BLaER1 treated with 17β-estradiol and CSF1 and Interleukin-3, amounts not matched to agents 10 nM and 100 nM (cell line): ENCODE measurements at regions not wholly inside any gene's neighbourhood (a gene's known extent, or its start where the extent isn't known, plus 50 kb on each side); places are given as distances from the start of the nearest gene placed in this dataset.
"Not testable (repeated sequence)": the region's sequence is repeated elsewhere in the genome, so short reads cannot be mapped to it uniquely, and the experiment has no call there.

Experiments
- H3K27ac ChIP-seq, 11 experiments: shearing (Covaris generic); formaldehyde crosslinking; 2 replicates each; pipeline ENCODE4 v1.8.1; 2022
- H3K27me3 ChIP-seq, 11 experiments: shearing (Covaris generic); formaldehyde crosslinking; 2 replicates each; pipeline ENCODE4 v1.8.1; 2022
- H3K36me3 ChIP-seq, 11 experiments: shearing (Covaris generic); formaldehyde crosslinking; 2 replicates each; pipeline ENCODE4 v1.8.1; 2022
- H3K4me1 ChIP-seq, 10 experiments: shearing (Covaris generic); formaldehyde crosslinking; 2 replicates each; pipeline ENCODE4 v1.8.1; 2022
- H3K4me2 ChIP-seq, 11 experiments: shearing (Covaris generic); formaldehyde crosslinking; 2 replicates each; pipeline ENCODE4 v1.8.1; 2022
- H3K4me3 ChIP-seq, 10 experiments: shearing (Covaris generic); formaldehyde crosslinking; 2 replicates each; pipeline ENCODE4 v1.8.1; 2022
- H3K9ac ChIP-seq, 11 experiments: shearing (Covaris generic); formaldehyde crosslinking; 2 replicates each; pipeline ENCODE4 v1.8.1; 2022
- H3K9me3 ChIP-seq, 11 experiments: shearing (Covaris generic); formaldehyde crosslinking; replicated peaks in 1 of 11; 2 replicates each; pipeline ENCODE4 v1.8.1; 2022
- H4K20me1 ChIP-seq, 11 experiments: shearing (Covaris generic); formaldehyde crosslinking; 2 replicates each; pipeline ENCODE4 v1.8.1; 2022
- Cebpa-rat ChIP-seq, 11 experiments: shearing (Covaris generic); IDR thresholded peaks; 2 replicates each; pipeline ENCODE4 v1.8.1; 2022

DNA sequence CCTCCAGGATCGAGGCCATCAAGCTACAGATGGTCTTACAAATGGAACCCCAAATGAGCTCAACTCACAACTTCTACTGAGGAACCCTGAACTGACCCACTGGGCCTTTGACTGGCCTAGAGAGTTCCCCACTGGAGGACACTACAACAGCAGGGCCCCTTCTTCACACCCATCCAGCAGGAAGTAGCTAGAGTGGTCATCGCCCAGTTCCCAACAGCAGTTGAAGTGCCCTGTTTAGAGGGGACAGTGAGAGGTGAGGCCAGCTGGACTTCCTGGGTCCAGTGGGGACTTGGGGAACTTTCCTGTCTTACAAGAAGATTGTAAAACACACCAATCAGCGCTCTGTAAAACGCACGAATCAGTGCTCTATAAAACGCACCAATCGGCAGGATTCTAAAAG lies 247.9 kb upstream of the BTG1 start:
- no peaks in the 10 kb centered on the region for H3K36me3 ChIP-seq
- peaks cover 0 to 15% (median 5%) of the 10 kb centered on the region in 10 experiments; a peak in 5 of 20 replicates for H3K4me1 ChIP-seq
- no peaks in the 10 kb centered on the region for H4K20me1 ChIP-seq
- H3K9me3 ChIP-seq: peaks cover 42 to 75% (median 58%) of the 10 kb centered on the region in 11 experiments
- no peak overlapping the region for H3K4me2 ChIP-seq
- H3K4me3 ChIP-seq: no peak overlapping the region
- no peak overlapping the region for H3K27ac ChIP-seq
- TF ChIP-seq Cebpa-rat (IDR thresholded peaks at IDR 0.05): no peak
- H3K9ac ChIP-seq: no peak overlapping the region
- no peaks in the 10 kb centered on the region for H3K27me3 ChIP-seq

DNA sequence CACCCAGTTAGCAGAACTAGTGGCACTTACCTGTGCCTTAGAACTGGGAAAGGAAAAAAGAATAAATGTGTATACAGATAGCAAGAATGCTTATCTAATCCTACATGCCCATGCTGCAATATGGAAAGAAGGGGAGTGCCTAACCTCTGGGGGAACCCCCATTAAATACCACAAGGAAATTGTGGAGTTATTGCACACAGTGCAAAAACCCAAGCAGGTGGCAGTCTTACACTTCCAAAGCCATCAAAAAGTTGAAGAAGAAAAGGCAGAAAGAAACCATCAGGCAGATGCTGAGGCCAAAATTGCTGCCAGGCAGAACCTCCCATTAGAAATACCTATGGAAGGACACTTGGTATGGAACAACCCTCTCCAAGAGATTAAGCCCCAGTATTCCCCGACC lies 246.1 kb upstream of the BTG1 start:
- H3K27ac ChIP-seq, H3K9ac ChIP-seq, H3K36me3 ChIP-seq, H4K20me1 ChIP-seq, H3K4me2 ChIP-seq, H3K4me1 ChIP-seq, H3K27me3 ChIP-seq, H3K4me3 ChIP-seq: not testable (repeated sequence)
- H3K9me3 ChIP-seq: peaks cover 47 to 85% (median 62%) of the 10 kb centered on the region in 11 experiments

DNA sequence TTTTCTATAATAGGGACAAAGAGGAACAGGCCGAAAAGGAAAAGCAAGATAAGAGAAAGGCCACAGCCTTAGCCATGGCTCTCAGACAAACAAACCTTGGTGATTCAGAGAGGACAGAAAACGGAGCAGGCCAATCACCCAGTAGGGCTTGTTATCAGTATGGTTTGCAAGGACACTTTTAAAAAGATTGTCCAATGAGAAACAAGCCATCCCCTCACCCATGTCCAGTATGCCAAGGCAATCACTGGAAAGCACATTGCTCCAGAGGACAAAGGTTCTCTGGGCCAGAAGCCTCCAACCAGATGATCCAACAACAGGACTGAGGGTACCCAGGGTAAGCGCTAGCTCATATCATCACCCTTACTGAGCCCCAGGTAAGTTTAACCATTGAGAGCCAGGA lies 243.8 kb upstream of the BTG1 start:
- Histone ChIP-seq H3K27me3 (no peaks in the 10 kb centered on the region), H4K20me1 (no peaks in the 10 kb centered on the region), H3K9me3 (peaks cover 35 to 70% (median 52%) of the 10 kb centered on the region in 11 experiments), H3K4me1 (peaks cover 0 to 5% (median 0%) of the 10 kb centered on the region in 10 experiments; a peak in 1 of 20 replicates), H3K4me2 (no peak overlapping the region), H3K36me3 (no peaks in the 10 kb centered on the region), H3K4me3 (no peak overlapping the region), H3K9ac (no peak overlapping the region), H3K27ac (no peak overlapping the region)
- TF ChIP-seq Cebpa-rat (IDR thresholded peaks at IDR 0.05): no peak

DNA sequence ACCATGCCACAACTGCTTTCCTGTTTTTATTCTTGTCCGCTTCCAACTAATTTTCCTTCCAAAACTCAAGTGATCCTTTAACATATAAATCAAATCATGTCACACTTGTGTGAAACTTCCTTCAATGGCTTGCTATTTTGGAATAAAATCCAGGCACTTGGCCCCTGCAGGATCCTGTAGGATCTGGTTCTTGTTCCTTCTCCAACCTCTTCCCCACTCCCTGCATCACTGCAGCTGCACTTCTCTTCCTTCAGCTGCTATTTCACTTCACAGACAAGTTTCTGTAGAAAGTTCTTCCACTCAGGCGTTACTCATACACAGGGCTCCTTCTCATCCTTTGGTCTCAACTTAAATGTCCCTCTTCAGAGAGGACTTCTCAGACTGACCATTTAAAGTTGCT lies 239.7 kb upstream of the BTG1 start:
- Histone ChIP-seq H3K4me3 (no peak overlapping the region), H3K27ac (no peak overlapping the region), H3K9ac (no peak overlapping the region), H3K27me3 (no peaks in the 10 kb centered on the region), H3K4me1 (peaks cover 0 to 5% (median 0%) of the 10 kb centered on the region in 10 experiments; a peak in 1 of 20 replicates), H3K4me2 (no peak overlapping the region), H4K20me1 (no peaks in the 10 kb centered on the region), H3K9me3 (peaks cover 0 to 29% (median 10%) of the 10 kb centered on the region in 11 experiments; a peak in 10 of 22 replicates), H3K36me3 (no peaks in the 10 kb centered on the region)
- no peak for TF ChIP-seq Cebpa-rat (IDR thresholded peaks at IDR 0.05)

DNA sequence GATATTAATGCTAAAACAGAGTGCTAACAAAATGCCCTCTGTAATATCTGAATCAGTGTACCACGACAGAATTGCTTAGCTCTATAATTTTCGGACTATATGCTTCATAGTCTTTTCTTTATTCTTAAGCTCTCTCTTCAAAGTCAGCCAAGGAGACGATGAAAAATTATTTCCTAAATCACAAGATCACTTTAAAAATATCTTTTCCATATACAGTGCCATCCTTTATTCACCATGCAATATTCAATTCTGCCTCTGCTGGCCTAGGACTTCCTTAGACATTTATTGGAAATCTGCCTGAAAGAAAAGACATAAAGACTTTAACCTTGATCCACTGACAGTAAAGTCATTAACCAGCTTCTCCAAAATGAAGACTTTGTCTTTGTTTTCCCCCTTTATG lies 238.9 kb upstream of the BTG1 start:
- Histone ChIP-seq H3K9me3 (peaks cover 0 to 23% (median 8%) of the 10 kb centered on the region in 11 experiments; a peak in 10 of 22 replicates), H3K4me3 (no peak overlapping the region), H3K27ac (no peak overlapping the region), H3K27me3 (no peaks in the 10 kb centered on the region), H3K4me2 (no peak overlapping the region), H3K36me3 (no peaks in the 10 kb centered on the region), H3K4me1 (peaks cover 0 to 5% (median 0%) of the 10 kb centered on the region in 10 experiments; a peak in 1 of 20 replicates), H3K9ac (no peak overlapping the region), H4K20me1 (no peaks in the 10 kb centered on the region)
- TF ChIP-seq Cebpa-rat (IDR thresholded peaks at IDR 0.05): no peak

DNA sequence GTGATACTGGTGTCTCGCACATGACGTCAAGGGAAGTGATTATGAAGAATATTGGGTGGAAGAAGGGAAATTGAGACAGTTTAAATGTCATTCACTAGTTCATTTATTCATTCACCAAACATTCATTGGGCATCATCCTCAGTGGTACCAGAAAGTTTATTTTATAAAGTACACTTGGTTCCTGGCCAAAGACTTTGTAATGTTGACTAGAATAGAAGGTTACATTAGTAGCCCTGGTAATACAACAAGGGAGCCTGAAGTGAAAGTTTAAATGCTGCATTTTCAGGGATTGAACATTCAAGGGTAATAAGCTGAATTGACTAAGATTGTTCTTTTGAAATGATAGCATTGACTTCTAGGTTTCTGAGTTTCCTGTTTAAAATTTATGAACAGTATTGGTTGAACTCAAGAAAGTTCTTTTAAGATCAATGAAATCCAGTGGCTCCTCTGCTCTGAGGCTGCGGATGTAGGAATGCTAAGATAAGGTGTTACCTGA lies 236.8 kb upstream of the BTG1 start:
- Histone ChIP-seq H3K4me3 (no peak overlapping the region), H3K4me1 (peaks cover 0 to 3% (median 0%) of the 10 kb centered on the region in 10 experiments; a peak in 1 of 20 replicates), H3K27ac (no peak overlapping the region), H3K9me3 (peaks cover 0 to 12% (median 8%) of the 10 kb centered on the region in 11 experiments; a peak in 9 of 22 replicates), H4K20me1 (no peaks in the 10 kb centered on the region), H3K27me3 (no peaks in the 10 kb centered on the region), H3K9ac (no peak overlapping the region), H3K36me3 (no peaks in the 10 kb centered on the region), H3K4me2 (no peak overlapping the region)
- TF ChIP-seq Cebpa-rat (IDR thresholded peaks at IDR 0.05): no peak

DNA sequence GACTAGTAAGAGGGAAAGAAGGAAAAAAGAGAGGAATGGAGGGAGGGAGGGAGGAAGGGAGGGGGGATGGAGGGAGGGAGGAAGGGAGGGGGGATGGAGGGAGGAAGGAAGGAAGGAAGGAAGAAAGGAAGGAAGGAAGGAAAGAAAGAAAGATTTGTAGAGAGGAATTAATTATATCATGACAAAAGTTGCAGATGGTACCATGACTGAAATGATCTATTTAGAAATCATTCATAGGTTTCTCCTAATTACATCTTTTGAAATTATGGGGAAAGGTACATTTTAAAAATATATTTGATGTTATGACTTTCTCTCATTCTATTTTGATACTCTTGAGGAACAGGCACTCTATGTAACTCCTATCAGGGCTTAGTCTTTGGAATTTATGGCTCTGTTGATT lies 236.2 kb upstream of the BTG1 start:
- no peak overlapping the region for H3K4me3 ChIP-seq
- H3K27ac ChIP-seq: no peak overlapping the region
- no peak overlapping the region for H3K9ac ChIP-seq
- no peaks in the 10 kb centered on the region for H3K36me3 ChIP-seq
- no peaks in the 10 kb centered on the region for H4K20me1 ChIP-seq
- no peak for TF ChIP-seq Cebpa-rat (IDR thresholded peaks at IDR 0.05)
- H3K4me2 ChIP-seq: no peak overlapping the region
- no peaks in the 10 kb centered on the region for H3K4me1 ChIP-seq
- H3K27me3 ChIP-seq: no peaks in the 10 kb centered on the region
- peaks cover 0 to 6% (median 4%) of the 10 kb centered on the region in 11 experiments; a peak in 9 of 22 replicates for H3K9me3 ChIP-seq

DNA sequence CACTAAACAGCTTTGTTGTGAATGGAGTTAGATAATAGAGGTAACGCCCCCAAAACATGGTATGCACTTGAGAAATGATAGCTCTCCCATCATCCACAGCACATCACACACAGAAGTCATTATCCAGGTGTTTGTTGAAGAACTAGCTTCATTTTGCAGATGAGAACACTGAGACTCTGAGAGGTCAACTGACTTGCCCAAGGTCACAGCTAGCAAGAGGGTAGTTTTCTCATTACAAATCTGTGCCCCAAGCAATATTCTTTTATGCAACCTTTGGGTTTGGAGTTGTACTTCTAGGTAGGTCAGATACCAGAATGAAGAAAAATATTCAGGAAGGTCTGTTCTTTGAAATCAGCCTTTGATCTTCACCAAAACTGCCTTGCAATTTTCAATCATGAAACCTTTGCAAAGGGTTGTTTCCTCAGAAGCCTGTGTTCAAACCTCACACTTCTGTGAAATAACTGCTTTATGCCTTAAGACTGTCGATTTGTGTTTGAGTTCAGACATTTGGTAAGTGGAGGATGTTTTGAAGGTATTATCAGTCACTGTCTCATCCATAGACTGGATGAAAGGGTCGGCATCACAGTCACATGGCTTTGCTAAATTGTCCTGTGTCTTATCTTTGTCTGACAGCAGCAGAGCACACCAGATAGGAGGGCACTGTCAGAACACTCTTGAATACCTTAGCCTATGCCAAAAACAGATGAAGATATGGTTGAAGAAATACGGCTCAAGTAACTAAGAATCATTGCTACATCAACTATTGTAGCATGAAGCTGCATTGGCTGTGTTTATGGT lies 233.2 kb upstream of the BTG1 start:
- H3K27me3 ChIP-seq: no peaks in the 10 kb centered on the region
- no peak overlapping the region for H3K9ac ChIP-seq
- no peaks in the 10 kb centered on the region for H4K20me1 ChIP-seq
- H3K9me3 ChIP-seq: peaks cover 0 to under 1% (median 0%) of the 10 kb centered on the region in 11 experiments; a peak in 2 of 22 replicates
- H3K4me3 ChIP-seq: no peak overlapping the region
- H3K36me3 ChIP-seq: no peaks in the 10 kb centered on the region
- H3K4me2 ChIP-seq: no peak overlapping the region
- no peaks in the 10 kb centered on the region for H3K4me1 ChIP-seq
- TF ChIP-seq Cebpa-rat (IDR thresholded peaks at IDR 0.05): no peak
- H3K27ac ChIP-seq: no peak overlapping the region

DNA sequence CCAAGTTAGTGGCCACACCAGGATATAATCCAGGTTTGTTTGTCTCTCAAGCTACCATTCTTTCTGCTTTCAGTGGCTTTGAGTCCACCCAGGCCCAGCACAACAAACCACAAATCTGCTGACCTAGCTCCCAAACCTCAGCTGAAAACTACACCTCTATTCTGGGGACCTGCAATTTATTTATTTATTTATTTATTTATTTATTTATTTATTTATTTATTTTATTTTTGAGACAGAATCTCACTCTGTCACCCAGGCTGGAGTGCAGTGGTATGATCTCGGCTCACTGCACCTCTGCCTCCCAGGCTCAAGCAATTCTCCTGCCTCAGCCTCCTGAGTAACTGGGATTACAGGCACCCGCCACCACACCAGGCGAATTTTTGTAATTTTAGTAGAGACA lies 229.9 kb upstream of the BTG1 start:
- not testable (repeated sequence) for H3K4me3 ChIP-seq, H3K4me2 ChIP-seq, H3K36me3 ChIP-seq, H3K9ac ChIP-seq, H3K9me3 ChIP-seq, H3K27ac ChIP-seq, H4K20me1 ChIP-seq, H3K27me3 ChIP-seq, H3K4me1 ChIP-seq

DNA sequence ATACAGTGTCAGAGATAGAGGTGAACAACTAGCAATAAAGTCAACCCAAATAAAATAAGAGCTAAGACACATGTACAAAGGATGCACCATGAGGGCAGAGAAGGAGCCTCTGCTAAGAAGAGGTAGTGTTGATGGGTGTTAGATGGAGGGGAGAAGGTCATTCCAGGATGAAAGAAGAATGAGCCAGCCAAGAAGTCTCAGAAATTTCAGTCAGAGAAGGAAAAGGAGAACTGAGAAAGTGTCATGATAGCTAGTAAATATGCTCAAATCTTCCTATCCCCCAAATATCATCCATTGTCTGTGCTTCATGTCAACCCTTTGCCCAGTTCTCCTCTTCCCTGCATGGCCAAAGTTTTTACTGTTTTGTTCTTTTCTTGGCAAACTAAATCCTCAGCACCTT lies 225.2 kb upstream of the BTG1 start:
- no peak overlapping the region for H3K27ac ChIP-seq
- no peak overlapping the region for H3K9ac ChIP-seq
- H3K4me1 ChIP-seq: peaks cover 1 to 16% (median 10%) of the 10 kb centered on the region in 10 experiments; a peak in 15 of 20 replicates
- no peaks in the 10 kb centered on the region for H3K36me3 ChIP-seq
- peak overlapping the region in 7 of 11 experiments; percentile 2 to 49 (median 23); a peak in 10 of 22 replicates for H3K4me2 ChIP-seq
- TF ChIP-seq Cebpa-rat (IDR thresholded peaks at IDR 0.05): no peak
- H3K4me3 ChIP-seq: no peak overlapping the region
- no peaks in the 10 kb centered on the region for H3K27me3 ChIP-seq
- no peaks in the 10 kb centered on the region for H4K20me1 ChIP-seq
- H3K9me3 ChIP-seq: peaks cover 0 to 4% (median 0%) of the 10 kb centered on the region in 11 experiments; a peak in 2 of 22 replicates
